GM18858 (cell line): ENCODE measurements at regions not wholly inside any gene's neighbourhood (a gene's known extent, or its start where the extent isn't known, plus 50 kb on each side); places are given as distances from the start of the nearest gene placed in this dataset.
A peak's percentile ranks its signal among the peaks of the same experiment; 100 is the strongest.

Experiments
- ATAC-seq: cut with Tn5 transposase; IDR thresholded peaks from one replicate; pipeline ENCODE4 v1.9.1; 2021; ENCODE audit not compliant: unreplicated experiment

DNA sequence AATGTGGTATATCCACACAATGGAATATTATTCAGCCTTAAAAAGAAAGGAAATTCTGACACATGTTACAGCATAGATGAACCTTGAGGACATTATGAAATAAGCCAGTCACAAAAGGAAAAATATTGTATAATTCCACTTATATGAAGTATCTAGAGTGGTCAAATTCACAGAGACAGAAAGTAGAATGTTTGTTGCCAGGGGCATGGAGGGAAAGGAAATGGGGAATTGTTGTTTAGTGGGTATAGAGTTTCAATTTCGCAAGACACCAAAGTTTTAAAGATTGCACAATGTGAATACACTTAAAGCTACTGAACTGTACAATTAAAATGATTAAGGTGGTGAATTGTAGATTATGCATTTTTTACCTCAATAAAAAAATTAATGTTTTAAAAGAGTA lies 92.9 kb downstream of the TXNL1 start:
- no peak for ATAC-seq

- no peak for ATAC-seq
Observed at GRCh38 chr18:56542476-56542875, 95.9 kb downstream of the TXNL1 start.

DNA sequence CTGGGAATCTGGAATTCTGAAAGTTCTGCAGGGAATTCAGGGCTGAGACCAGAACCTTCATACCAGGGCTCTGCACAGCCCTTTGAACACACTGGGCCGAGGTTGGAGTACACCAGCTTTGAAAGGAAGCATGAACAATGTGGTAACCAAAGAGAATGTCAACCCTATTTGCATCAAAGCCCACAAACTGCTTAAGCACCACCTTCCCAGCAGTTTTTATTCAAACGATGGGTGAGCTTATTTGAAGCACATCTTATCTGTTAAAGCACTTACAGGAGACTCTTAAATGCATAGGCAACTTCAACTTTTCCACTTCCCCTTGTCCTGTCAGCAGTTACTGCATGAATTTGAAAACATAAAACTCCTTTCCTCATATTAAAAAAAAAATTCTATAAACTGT lies 96.6 kb downstream of the TXNL1 start:
- ATAC-seq: no peak

- ATAC-seq: no peak
Observed at GRCh38 chr18:56541340-56541739, 97.1 kb downstream of the TXNL1 start.

DNA sequence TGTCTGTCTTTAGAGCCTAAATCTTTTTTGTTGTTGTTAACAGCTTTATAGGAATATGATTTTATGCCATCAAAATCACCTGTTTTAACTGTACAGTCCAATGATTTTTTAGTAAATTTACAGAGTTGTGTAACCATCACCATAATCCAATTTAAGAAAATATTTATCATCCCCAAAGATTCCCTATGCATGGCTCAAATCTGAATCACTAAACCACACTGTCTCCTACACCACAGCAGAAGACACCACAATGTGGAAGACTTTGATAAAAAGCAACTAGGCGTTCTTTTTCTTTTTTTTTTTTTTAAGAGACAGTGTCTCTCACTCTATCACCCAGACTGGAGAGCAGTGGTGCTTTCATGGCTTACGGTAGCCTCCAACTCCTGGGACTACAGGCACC lies 99.6 kb downstream of the TXNL1 start:
- no peak for ATAC-seq

DNA sequence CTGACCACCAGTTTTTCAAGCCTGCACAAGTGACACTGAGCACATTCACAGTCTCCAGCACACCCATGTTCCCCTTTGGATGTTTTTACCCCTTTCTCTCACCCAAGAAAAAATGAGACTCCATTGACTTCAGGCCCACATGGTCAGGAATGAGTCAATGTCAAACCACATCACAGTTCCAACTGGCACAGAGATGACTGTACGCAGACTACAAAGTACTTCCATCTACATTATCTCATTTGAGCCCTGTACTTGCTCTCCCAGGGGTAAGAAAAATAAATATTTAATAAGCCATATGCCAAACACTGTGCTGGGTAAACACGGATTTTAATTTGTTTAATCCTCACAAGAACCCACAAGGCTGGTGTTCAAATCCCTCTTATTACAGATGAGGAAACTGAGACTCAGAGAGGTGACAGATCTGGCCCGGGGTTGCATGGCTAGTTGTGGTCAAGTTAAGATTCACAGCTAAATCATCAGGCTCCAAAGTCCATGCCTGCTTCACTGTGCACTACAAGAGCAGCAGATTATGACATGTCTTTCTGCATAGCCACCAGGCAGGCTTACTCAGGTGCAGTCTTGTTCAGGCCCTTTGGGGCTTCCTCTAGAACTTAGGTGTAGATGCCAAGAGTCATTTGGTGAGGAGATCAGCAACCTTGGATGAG lies 106.1 kb downstream of the TXNL1 start:
- ATAC-seq: peak; percentile 95

GRCh38 chr18:56522816-56523215 lies 115.6 kb downstream of the TXNL1 start:
- no peak for ATAC-seq

- no peak for ATAC-seq
Observed at GRCh38 chr18:56521263-56521662, 117.1 kb downstream of the TXNL1 start.

DNA sequence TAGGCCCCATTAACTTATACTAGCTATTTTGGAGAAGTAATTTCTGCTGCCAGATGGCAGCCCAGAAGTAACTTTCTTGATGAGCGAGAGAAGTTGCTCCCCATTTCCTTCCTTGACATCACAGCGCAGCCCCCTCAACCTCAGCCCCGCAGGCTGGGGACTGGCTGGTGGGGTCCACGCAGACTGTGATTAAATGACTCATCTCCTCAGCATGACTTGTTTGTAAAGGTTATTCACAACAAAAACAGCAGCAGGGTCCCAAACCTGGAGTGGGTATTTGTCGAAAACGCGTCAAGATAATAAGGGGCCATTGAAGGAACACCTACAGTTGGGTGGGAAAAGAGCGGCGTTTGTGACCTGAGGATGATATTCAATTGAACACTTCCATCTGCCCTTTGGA lies 120.6 kb downstream of the TXNL1 start:
- ATAC-seq: no peak

GRCh38 chr18:56517196-56517595 lies 121.2 kb downstream of the TXNL1 start:
- ATAC-seq: no peak

DNA sequence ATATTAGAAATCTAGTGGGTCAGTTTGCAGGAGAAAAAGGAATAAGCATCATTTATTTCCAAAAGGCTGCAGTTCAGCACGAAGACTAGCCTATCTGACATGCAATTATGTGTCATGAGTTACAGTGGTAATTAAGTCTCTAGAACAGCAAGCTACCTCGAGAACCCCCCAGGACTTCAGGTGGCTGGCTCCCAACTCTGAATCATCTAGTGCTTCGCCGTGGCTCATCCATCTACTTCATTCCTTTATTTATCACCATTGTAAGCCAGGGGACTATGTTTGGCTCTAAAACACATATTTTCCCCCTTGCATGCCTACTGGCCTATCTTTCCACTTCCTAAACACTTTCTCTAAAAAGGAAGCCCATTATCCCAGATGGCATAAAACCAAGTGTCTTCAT lies 121.6 kb downstream of the TXNL1 start:
- no peak for ATAC-seq

DNA sequence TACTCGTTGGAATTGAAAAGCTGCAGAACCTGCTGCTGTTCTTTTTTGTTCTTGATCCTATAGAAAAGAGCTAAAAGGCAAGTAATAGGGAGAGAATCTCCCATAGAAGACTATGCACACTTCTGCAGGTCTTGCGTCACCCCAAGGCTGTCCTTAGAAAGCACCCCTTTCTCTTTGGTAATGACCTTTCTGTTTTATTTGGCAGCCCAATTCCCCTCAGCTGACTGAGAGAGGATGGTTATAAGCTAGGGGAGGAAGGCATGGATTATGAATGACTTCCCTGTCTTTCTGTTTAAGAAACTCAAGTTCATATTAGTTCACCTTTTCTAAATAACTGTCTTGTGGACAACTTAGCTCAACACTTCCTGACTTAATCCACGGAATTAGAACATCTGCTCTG lies 122.9 kb downstream of the TXNL1 start:
- no peak for ATAC-seq

DNA sequence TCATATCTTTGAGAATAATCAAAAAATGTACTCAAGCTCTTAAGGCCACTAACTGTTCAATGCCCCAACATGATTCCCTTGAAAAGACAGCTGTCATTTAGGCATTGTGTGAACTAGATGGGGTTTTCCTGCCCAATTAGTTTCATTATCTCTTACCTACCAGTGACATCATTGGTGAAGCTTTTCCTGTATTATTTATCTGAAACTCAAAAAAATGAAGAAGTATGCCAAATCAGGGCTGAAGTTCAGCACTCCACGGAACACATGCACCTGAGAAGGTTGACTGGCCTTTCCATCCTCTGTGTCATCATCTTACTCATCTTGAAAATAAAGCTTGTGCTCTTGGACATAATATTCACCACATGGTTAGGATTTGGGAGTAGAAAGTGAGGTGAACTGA lies 126.4 kb downstream of the TXNL1 start:
- ATAC-seq: no peak

- ATAC-seq: no peak
Observed at GRCh38 chr18:56510108-56510507, 128.3 kb downstream of the TXNL1 start.

DNA sequence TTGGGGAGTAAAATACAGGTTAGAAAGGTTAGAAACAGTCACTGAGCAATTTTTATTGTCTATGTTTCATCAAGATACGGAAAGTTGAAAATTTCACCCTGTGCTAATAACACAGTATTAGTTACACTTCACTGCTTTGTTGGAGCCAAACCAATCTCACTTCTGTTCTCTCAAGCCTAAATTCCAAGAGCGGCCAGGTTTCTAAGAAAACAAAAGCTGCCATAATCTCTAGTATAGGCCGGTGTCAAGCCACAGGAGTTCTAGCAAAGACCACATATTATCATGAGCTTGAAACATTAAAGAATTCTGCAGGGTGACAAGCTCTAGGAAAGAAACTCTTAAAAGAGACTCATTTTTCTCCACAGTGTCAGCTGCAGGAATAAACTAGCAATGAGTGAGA lies 128.7 kb downstream of the TXNL1 start:
- no peak for ATAC-seq

DNA sequence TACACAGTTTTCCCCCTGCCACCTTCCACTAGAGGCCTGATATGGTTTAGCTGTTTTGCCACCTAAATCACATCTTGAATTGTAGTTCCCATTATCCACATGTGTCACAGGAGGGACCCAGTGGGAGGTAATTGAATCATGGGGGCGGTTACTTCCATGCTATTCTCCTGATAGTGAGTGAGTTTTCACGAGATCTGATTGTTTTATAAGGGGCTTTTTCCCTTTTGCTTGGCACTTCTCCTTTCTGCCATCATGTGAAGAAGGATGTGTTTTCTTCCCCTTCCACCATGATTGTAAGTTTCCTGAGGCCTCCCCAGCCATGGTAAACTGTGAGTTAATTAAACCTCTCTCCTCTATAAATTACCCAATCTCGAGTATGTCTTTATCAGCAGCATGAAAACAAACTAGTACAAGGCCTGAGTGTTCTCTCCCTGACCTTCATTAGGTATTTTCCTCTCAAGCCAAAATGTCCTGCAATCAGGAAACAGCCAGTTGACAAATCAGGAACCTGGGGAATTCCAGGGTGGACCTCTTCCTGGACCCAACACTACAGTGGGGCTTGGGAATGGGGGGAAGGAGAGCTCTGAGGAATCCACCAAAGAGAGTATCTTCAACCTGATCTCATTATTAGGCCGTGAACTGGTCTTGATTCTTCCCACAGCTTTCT lies 129.9 kb downstream of the TXNL1 start:
- ATAC-seq: no peak

GRCh38 chr18:56505971-56506370 lies 132.4 kb downstream of the TXNL1 start:
- ATAC-seq: no peak

GRCh38 chr18:56505293-56505692 lies 133.1 kb downstream of the TXNL1 start:
- no peak for ATAC-seq

DNA sequence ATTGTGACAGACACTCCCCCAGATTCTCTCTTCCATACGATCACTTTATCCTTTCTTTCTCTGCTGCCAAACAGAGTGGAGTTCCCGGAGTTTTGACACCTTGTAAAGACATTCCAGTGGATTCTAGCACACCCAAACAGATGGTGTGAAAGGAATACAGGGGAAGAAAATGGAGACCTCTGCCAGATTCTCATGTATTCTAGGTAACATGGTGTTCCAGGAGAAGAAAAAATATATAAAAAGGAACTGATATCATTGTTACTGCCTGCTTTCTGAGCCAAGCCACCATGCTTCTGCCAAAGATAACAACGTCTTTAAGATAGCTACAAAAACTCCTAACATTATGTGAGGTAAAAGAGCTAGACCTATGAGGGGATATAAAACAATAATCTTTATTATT lies 136.5 kb downstream of the TXNL1 start:
- ATAC-seq: no peak

GRCh38 chr18:56495884-56496283 lies 142.5 kb downstream of the TXNL1 start:
- no peak for ATAC-seq

DNA sequence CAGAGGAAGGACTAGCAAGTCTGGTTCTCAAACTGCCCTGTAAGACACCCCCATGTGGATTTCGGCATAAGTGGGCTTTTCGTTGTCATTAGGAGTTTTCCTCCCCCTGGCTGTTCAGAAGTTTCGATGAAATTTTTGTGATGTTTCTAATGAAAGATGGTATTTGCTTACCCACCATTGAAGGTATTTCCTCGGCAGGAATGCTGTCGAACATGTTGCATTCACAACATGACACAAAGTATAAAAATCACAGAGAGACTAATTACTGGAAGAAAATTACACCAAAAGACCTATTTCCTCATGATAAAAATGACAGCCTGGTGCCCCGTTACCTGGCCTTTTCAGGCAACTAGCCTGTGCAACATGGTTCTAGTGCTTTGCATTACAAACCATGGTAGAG lies 144.9 kb downstream of the TXNL1 start:
- ATAC-seq: no peak

DNA sequence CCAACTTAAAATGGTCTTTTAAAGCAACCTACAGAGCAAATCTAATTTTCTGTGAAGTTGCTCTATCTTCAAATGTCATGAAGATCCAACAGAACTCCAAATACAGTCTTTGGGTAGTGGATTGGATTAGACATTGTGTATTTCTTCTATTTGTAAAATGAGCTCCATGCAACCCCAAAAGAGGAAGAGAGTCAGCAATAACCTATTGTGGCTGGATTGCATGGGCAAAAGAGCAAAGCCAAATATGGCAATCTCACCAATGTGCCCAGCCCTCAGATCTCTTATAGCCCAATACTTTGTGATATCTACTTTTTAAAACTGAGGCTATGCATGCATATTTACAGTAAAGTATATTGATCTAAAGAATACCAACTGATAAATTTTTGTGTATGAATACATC lies 146.3 kb downstream of the TXNL1 start:
- ATAC-seq: no peak

DNA sequence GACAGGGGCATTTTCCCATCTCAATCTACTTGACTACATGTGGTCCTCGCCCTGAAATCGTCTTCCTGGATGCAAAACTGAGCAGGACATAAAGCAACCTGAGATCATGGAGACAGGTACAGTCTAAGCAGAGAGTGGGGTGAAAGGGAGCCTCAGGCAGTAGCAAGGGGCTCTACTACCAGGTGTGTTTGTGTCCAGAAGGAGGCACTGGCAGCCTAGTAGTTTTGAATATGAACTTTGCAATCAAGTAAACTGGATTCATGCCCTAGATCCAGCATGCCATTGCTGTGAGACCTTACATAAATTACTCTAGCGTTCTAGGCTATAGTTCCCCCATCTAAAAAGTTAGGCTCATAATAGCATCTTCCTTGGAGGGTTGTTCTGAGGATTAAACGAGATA lies 147.4 kb downstream of the TXNL1 start:
- ATAC-seq: no peak
